Inflammatory macrophage treated with lipopolysaccharide for 4 hours (primary cell): ENCODE measurements at regions not wholly inside any gene's neighbourhood (a gene's known extent, or its start where the extent isn't known, plus 50 kb on each side); places are given as distances from the start of the nearest gene placed in this dataset.
A peak's percentile ranks its signal among the peaks of the same experiment; 100 is the strongest.

Experiments used
- DNase-seq: peaks from one replicate; pipeline ENCODE4 v3.0.0-alpha.2; 2020

- DNase-seq, result no peak
These were observed 49.9 kb downstream of the SYNE3 start for GRCh38 chr14:95466506-95466905.

GRCh38 chr14:95465936-95466335, 50.5 kb downstream of the SYNE3 start:
- no peak for DNase-seq

- no peak for DNase-seq
These were observed 51.1 kb downstream of the SYNE3 start for GRCh38 chr14:95465358-95465757.

- DNase-seq, result no peak
These were observed 51.9 kb downstream of the SYNE3 start for GRCh38 chr14:95464514-95464913.

- DNase-seq, result no peak
These were observed 52.3 kb downstream of the SYNE3 start for GRCh38 chr14:95464103-95464502.

GRCh38 chr14:95463171-95463901, 53.1 kb downstream of the SYNE3 start:
- no peak for DNase-seq

- DNase-seq, result no peak
These were observed 54.0 kb downstream of the SYNE3 start for GRCh38 chr14:95462491-95462890.

- DNase-seq, result no peak
These were observed 55.6 kb downstream of the SYNE3 start for GRCh38 chr14:95460647-95461478.

GRCh38 chr14:95458906-95459305, 57.5 kb downstream of the SYNE3 start:
- no peak for DNase-seq

GRCh38 chr14:95458459-95458858, 58.0 kb downstream of the SYNE3 start:
- DNase-seq, result no peak

- DNase-seq, result no peak
These were observed 60.2 kb downstream of the SYNE3 start for GRCh38 chr14:95456281-95456680.

GRCh38 chr14:95455246-95455645, 61.2 kb downstream of the SYNE3 start:
- DNase-seq, result no peak

- no peak for DNase-seq
These were observed 62.8 kb downstream of the SYNE3 start for GRCh38 chr14:95453713-95453980.

GRCh38 chr14:95452893-95453712, 63.3 kb downstream of the SYNE3 start:
- no peak for DNase-seq

GRCh38 chr14:95452176-95452892, 64.1 kb downstream of the SYNE3 start:
- DNase-seq, result no peak

GRCh38 chr14:95449131-95449530, 67.3 kb downstream of the SYNE3 start:
- DNase-seq, result no peak

- DNase-seq, result no peak
These were observed 70.0 kb downstream of the SYNE3 start for GRCh38 chr14:95446470-95446869.

GRCh38 chr14:95445676-95446075, 70.8 kb downstream of the SYNE3 start:
- no peak for DNase-seq

GRCh38 chr14:95445161-95445560, 71.3 kb downstream of the SYNE3 start:
- no peak for DNase-seq

- DNase-seq, result no peak
These were observed 72.0 kb downstream of the SYNE3 start for GRCh38 chr14:95444132-95445129.

- peak; percentile 56 for DNase-seq
These were observed 73.8 kb downstream of the SYNE3 start for GRCh38 chr14:95442633-95443021.
